DND-41 (cell line): ENCODE measurements at regions not wholly inside any gene's neighbourhood (a gene's known extent, or its start where the extent isn't known, plus 50 kb on each side); places are given as distances from the start of the nearest gene placed in this dataset.

Source experiments
- EZH2 ChIP-seq: IDR thresholded peaks from 3 replicates; pipeline ENCODE4 v1.6.1; 2012; ENCODE audit warnings: borderline replicate concordance, low read depth, mild to moderate bottlenecking, moderate library complexity, low read length, inconsistent platforms; ENCODE audit not compliant: severe bottlenecking
- TF ChIP-seq, protein P1 (sequence below): IDR thresholded peaks from 2 replicates; pipeline ENCODE4 v1.5.1; 2012; ENCODE audit warnings: borderline replicate concordance, low read length, moderate library complexity, mild to moderate bottlenecking; ENCODE audit not compliant: poor library complexity, severe bottlenecking; ENCODE audit errors: extremely low read depth

DNA sequence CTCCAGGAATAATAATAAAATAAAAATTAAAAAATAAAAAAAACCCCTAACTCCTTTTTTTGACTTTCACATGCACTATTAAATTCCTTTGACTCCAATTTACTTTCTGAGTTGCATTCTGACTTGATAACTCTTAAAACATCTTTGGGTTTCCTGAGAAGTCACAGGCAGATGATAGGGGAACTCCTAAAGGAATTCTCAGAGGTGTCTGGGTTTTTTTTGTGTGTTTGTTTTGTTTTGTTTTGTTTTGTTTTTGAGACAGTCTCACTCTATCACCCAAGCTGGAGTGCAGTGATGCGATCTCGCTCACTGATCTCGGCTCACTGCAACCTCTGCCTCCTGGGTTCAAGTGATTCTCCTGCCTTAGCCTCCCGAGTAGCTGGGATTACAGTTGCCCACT, 52.7 kb upstream of the APBB1IP start:
- TF ChIP-seq, protein P1, sequence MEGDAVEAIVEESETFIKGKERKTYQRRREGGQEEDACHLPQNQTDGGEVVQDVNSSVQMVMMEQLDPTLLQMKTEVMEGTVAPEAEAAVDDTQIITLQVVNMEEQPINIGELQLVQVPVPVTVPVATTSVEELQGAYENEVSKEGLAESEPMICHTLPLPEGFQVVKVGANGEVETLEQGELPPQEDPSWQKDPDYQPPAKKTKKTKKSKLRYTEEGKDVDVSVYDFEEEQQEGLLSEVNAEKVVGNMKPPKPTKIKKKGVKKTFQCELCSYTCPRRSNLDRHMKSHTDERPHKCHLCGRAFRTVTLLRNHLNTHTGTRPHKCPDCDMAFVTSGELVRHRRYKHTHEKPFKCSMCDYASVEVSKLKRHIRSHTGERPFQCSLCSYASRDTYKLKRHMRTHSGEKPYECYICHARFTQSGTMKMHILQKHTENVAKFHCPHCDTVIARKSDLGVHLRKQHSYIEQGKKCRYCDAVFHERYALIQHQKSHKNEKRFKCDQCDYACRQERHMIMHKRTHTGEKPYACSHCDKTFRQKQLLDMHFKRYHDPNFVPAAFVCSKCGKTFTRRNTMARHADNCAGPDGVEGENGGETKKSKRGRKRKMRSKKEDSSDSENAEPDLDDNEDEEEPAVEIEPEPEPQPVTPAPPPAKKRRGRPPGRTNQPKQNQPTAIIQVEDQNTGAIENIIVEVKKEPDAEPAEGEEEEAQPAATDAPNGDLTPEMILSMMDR, result no peak
- no peak for TF ChIP-seq EZH2
